IMR-90 (cell line): ENCODE measurements at regions not wholly inside any gene's neighbourhood (a gene's known extent, or its start where the extent isn't known, plus 50 kb on each side); places are given as distances from the start of the nearest gene placed in this dataset.

Experiments
- CEBPB ChIP-seq: IDR thresholded peaks from 2 replicates; pipeline ENCODE4 v1.6.1; 2012; ENCODE audit warnings: low read depth, low read length, improper control_type of control experiment
- POLR2A ChIP-seq: IDR thresholded peaks from 2 replicates; pipeline ENCODE4 v1.6.1; 2012; ENCODE audit warnings: mild to moderate bottlenecking, low read depth, low read length
- RCOR1 ChIP-seq: IDR thresholded peaks from 2 replicates; pipeline ENCODE4 v1.6.1; 2012; ENCODE audit warnings: mild to moderate bottlenecking, low read length, improper control_type of control experiment; ENCODE audit not compliant: insufficient replicate concordance
- SMC3 ChIP-seq: fragments of 150-350 bp; IDR thresholded peaks from 2 replicates; pipeline ENCODE4 v1.6.1; 2016; ENCODE audit warnings: low read depth, mild to moderate bottlenecking, antibody characterized with exemption, low read length, moderate library complexity
- TF ChIP-seq, protein P1 (sequence below): conservative IDR thresholded peaks from 2 replicates; pipeline ENCODE4 v1.5.1; 2012; ENCODE audit warnings: mild to moderate bottlenecking, low read depth, low read length, improper control_type of control experiment
- TF ChIP-seq, protein P2 (sequence below): fragments of 150-350 bp; IDR thresholded peaks from 2 replicates; pipeline ENCODE4 v1.6.1; 2017; ENCODE audit warnings: mild to moderate bottlenecking, antibody characterized with exemption, low read length, low read depth

DNA sequence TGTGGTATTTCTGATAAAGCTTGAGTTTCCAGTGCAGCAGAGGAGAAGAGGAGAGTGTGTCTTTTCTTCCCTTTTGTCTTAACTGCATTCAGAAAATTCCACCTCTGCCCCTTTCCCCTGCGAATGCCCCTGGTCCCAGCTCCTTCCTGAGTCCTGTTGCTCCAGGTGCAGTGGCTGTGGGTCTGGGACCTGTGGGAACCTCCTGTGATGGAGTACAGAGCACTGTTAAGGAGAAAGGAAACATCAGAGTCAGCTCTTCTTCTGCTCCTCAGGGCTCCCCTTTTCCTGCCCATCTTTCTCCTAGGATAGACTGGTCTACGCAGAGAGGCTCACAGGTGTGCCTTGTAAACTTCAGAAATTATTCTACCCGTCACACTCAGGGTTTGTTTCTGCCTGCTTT lies 165.8 kb upstream of the ROPN1 start:
- TF ChIP-seq CEBPB (no peak), RCOR1 (no peak), POLR2A (no peak), SMC3 (no peak)
- TF ChIP-seq, protein P1, sequence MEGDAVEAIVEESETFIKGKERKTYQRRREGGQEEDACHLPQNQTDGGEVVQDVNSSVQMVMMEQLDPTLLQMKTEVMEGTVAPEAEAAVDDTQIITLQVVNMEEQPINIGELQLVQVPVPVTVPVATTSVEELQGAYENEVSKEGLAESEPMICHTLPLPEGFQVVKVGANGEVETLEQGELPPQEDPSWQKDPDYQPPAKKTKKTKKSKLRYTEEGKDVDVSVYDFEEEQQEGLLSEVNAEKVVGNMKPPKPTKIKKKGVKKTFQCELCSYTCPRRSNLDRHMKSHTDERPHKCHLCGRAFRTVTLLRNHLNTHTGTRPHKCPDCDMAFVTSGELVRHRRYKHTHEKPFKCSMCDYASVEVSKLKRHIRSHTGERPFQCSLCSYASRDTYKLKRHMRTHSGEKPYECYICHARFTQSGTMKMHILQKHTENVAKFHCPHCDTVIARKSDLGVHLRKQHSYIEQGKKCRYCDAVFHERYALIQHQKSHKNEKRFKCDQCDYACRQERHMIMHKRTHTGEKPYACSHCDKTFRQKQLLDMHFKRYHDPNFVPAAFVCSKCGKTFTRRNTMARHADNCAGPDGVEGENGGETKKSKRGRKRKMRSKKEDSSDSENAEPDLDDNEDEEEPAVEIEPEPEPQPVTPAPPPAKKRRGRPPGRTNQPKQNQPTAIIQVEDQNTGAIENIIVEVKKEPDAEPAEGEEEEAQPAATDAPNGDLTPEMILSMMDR = no peak
- TF ChIP-seq, protein P2, sequence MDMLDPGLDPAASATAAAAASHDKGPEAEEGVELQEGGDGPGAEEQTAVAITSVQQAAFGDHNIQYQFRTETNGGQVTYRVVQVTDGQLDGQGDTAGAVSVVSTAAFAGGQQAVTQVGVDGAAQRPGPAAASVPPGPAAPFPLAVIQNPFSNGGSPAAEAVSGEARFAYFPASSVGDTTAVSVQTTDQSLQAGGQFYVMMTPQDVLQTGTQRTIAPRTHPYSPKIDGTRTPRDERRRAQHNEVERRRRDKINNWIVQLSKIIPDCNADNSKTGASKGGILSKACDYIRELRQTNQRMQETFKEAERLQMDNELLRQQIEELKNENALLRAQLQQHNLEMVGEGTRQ = no peak
